SK-N-MC (cell line): ENCODE measurements at regions not wholly inside any gene's neighbourhood (a gene's known extent, or its start where the extent isn't known, plus 50 kb on each side); places are given as distances from the start of the nearest gene placed in this dataset.

ENCODE experiments used
- DNase-seq: peaks from one replicate; pipeline ENCODE4 v3.0.0-alpha.2; 2011; ENCODE audit warnings: low read depth, low spot score
- H3K27ac ChIP-seq: fragments of 200-600 bp; sonication (generic); 2 replicates; pipeline ENCODE4 v1.5.1; 2016; ENCODE audit warnings: mixed run types
- H3K36me3 ChIP-seq: fragments of 200-600 bp; sonication (generic); 2 replicates; pipeline ENCODE4 v1.6.1; 2017; ENCODE audit warnings: antibody characterized with exemption, low read length, mixed read lengths; ENCODE audit not compliant: insufficient read depth
- H3K4me3 ChIP-seq: fragments of 200-600 bp; sonication (generic); 2 replicates; pipeline ENCODE4 v1.5.1; 2016
- H3K9ac ChIP-seq: fragments of 200-600 bp; sonication (generic); 2 replicates; pipeline ENCODE4 v1.8.0; 2017; ENCODE audit warnings: mixed run types, mixed read lengths; ENCODE audit not compliant: insufficient read length
- H3K9me3 ChIP-seq: fragments of 200-600 bp; sonication (generic); 2 replicates; pipeline ENCODE4 v1.6.1; 2017; ENCODE audit warnings: low read depth, mild to moderate bottlenecking, antibody characterized with exemption, low read length, moderate library complexity, mixed read lengths
- EZH2 ChIP-seq: fragments of 200-600 bp; sonication (generic); IDR thresholded peaks from one replicate; pipeline ENCODE4 v1.6.1; 2017; ENCODE audit warnings: antibody characterized with exemption
- FOXP2 ChIP-seq: optimal IDR thresholded peaks from 2 replicates; pipeline ENCODE3; 2011; ENCODE audit warnings: mild to moderate bottlenecking, moderate library complexity; ENCODE audit not compliant: insufficient read depth; ENCODE audit errors: extremely low read length, control extremely low read depth
- POLR2AphosphoS5 ChIP-seq: IDR thresholded peaks from 2 replicates; pipeline ENCODE4 v1.6.1; 2012; ENCODE audit warnings: mild to moderate bottlenecking, low read depth, low read length, borderline replicate concordance

DNA sequence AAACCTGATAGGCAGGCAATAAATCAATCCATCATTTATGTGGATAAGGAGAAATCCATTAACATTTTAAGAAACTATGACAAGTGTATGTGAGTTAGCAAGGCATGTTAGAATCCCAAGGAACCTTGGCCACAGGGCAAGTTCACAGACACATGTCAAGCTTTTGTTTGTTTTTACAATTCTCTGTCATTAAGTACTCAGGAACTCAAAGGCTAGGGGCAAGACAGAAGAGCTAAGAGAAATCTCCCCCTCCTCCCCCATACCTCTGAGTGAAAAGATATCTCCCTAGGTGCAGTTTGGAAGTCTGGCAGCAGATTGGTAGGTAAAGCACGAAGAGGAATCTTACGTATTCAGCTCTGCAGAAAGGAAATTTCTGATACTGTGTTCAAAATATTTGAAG is 348.1 kb downstream of the IRS1 start:
- H3K9me3 ChIP-seq: no peaks in the 10 kb centered on the region
- no peak overlapping the region for H3K9ac ChIP-seq

DNA sequence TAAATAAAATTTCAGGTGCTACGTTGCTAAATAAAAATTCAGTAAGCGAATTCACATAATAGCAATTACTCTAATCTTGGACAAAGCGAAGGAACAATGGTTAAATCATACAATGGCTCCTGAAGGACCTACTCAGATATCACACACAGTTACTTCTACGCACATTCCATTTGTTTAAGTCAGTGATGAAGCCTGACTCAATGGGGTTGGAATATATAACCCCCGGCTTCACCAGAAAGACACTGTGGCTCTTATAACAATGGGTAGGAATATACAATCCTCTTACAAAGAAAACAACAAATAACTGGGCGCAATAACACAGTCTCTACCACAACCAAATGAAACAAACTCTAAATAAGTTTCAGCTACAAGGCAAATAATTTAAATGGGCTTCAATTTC is 349.5 kb downstream of the IRS1 start:
- TF ChIP-seq FOXP2 (no peak), POLR2AphosphoS5 (no peak), EZH2 (no peak)
- Histone ChIP-seq H3K27ac (no peak overlapping the region), H3K36me3 (no peaks in the 10 kb centered on the region), H3K9ac (no peak overlapping the region), H3K9me3 (no peaks in the 10 kb centered on the region), H3K4me3 (no peak overlapping the region)
- DNase-seq: no peak

More for the DNA sequence above, 348.1 kb downstream of the IRS1 start:
- Histone ChIP-seq H3K4me3 (no peak overlapping the region), H3K36me3 (no peaks in the 10 kb centered on the region), H3K27ac (no peak overlapping the region)
- no peak for DNase-seq
- no peak for TF ChIP-seq EZH2
- TF ChIP-seq FOXP2: no peak
- TF ChIP-seq POLR2AphosphoS5: no peak

DNA sequence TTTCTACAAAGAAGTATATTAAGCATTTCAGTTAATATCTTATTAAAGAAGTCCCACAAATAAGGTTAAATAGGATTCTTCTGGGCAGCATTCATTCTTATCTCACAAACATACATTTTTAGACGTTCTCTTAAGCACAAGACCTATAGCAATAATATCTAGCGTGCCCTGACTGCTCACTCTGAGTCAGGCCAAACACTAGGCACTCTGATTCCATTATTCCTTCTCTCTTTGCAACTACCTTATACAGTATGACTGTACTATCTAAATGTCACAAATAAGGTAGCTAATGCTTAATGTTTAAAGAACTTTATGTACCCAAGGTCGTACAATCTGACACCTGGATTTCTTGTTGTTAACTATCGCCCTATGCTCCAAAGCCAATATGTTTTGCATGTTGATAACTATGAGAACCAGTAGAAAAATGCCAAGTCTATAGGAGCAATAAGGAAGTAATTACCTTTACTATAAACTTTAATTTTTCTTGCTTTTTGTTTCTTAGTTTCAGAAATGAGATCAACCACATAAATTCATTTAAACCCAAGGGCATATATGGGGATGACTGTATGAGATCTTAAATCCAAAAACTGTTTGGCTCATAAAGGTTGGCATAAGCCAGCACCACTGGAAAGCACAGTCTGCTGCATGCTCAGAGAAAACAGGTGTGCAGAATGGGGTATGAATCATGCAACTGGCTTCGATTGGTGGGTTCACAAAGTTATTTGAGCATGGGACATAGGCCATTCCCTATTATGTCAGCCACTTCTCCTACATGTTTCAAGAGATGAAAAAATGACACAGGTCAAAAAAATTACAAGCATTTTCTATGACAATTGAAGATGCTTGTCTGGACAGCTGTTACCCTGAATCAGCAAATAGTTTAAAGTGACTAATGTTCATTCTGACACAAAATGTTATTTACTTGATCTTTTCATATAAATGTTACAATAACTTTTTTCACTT is 352.0 kb downstream of the IRS1 start:
- Histone ChIP-seq H3K9me3 (no peaks in the 10 kb centered on the region), H3K9ac (no peak overlapping the region), H3K27ac (no peak overlapping the region), H3K36me3 (no peaks in the 10 kb centered on the region), H3K4me3 (no peak overlapping the region)
- no peak for TF ChIP-seq FOXP2
- no peak for TF ChIP-seq POLR2AphosphoS5
- TF ChIP-seq EZH2: no peak
- no peak for DNase-seq

DNA sequence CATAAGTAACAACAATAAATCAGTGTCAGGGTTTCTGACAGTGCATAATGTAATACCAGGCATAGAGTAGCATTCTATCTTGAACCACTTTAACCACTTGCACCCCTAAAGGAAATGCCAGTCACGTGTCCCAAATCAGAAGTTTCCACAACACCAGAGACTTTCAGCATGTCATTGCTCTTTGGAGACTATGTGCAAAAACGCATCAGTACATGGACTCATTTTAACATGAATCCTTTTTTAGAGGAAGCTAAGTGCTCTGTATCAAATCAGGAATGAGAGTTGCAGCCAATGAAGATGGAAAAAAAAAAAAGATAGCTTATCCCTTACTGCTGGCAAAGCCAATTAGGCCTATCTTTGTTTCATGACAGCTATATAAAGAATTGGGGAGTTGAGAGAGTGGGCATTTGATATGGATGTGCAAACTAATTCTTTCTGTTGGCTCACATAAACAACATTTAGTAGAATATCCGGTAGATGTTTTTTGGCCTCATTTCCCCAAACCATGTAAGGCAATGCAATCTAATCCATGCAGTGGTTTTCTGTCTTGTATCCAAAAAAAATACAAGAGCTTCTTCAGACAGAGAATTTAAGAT is 353.1 kb downstream of the IRS1 start:
- no peak for DNase-seq
- H3K9me3 ChIP-seq: no peaks in the 10 kb centered on the region
- no peak overlapping the region for H3K27ac ChIP-seq
- no peak for TF ChIP-seq FOXP2
- H3K36me3 ChIP-seq: no peaks in the 10 kb centered on the region
- H3K9ac ChIP-seq: no peak overlapping the region
- H3K4me3 ChIP-seq: no peak overlapping the region

DNA sequence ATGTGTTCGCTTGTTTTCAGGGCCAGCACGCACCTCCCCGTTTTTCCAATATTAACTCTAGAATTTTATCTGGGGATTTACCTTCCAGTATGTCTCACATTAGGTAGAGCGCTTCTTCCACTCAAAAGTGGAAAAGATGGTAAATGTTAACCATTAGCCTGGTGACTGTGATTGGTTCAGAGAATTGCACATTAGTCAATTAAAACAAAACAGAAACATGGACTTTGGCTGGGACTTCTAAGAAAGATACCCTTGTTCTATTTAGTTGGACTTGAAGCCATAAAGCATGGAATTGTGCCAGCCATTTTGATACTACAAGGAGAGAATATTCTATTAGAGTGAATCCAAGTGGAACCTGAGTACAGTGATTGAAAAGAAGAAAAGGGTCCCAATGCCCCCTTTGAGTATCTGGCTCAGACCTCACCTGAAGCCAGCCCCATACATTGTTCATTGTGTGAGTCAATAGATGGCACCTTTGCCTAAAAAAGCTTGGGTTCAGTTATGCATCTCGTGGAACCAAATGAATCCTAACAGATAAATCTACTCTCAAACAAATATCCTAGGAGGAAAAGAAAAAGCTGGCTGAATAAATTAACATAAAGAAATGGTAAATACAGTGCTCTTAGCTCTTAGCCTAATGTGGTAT is 354.3 kb downstream of the IRS1 start:
- DNase-seq: no peak
- H3K9ac ChIP-seq: no peak overlapping the region
- no peak for TF ChIP-seq POLR2AphosphoS5
- TF ChIP-seq FOXP2: no peak
- no peak for TF ChIP-seq EZH2
- no peaks in the 10 kb centered on the region for H3K36me3 ChIP-seq
- no peaks in the 10 kb centered on the region for H3K9me3 ChIP-seq
- H3K4me3 ChIP-seq: no peak overlapping the region
- no peak overlapping the region for H3K27ac ChIP-seq

DNA sequence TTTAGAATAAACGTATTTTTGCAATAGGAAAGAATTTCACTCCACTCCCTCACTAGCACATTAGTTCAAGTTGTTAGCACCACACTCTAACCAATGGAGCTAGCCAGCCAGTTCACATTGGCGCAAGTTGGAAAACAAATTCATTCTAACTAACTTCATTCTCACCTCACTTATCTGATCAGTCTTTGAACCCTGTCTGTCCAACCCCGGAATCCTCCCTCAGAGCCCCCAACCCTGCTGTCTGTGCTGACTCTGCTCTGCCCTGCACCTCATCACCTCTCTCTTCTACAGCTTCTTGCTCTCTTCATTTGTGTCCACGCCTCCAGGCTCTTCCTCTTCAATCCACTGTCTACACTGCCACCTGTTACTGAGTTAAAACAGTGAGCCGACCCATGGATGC is 356.5 kb downstream of the IRS1 start:
- H3K9me3 ChIP-seq: no peaks in the 10 kb centered on the region
- H3K27ac ChIP-seq: no peak overlapping the region
- H3K4me3 ChIP-seq: no peak overlapping the region
- H3K36me3 ChIP-seq: no peaks in the 10 kb centered on the region
- TF ChIP-seq FOXP2 (no peak), POLR2AphosphoS5 (no peak), EZH2 (no peak)
- DNase-seq: no peak
- H3K9ac ChIP-seq: no peak overlapping the region

DNA sequence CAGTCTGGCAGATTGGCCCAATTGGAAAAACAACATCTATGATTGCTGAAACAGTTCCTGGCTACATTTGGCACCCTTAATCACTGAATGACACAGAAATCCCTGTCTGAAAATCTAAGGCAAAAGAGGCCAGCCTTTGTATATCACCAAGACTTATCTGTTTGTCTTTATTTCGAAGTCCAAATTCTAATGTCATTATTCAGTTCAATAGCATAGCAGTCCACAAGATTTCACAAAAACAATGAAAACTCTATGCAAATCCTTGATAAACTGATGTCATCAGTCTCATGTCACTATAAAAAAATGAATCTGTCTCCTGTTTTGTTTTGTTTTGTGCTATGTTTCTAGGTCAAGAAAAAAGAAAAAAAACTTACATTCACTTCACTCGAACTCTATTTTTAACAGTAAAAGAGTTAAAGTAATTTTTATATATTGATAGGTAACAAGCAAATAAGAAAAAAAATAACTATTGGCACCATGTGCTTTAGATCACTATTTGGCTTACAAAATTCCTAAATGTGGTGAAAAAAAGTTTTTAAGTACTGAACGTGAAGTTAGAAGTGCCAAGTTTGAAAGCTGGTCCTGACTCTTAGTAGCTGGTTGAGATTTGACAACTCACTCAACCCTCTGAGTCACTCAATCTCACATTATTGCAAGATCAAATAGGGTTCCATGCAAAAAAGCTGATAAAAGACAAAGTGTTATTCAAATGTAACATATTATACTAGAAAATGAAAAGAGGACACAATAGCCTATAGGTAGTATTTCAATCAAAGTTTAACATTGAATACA is 359.3 kb downstream of the IRS1 start:
- no peak for DNase-seq
- no peak overlapping the region for H3K9ac ChIP-seq

DNA sequence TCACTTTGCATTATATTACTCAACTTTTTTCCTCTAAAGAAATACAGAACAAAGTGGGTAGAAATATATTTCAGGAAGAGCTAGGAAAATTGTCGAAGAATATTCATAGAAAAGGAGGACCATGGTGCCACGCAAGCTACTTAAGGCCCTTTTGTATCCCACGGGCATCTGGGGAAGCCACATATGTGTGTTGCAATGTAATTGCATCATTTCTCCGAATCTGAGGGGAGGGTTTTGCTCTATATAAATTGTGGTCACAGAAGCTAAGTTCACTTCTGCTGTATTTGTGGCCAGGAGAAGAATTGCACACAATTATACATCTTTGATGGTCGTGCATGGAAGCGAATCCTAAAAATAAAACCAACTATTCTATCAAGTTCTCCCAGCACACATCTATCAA is 360.3 kb downstream of the IRS1 start:
- H3K4me3 ChIP-seq: peak overlapping the region; percentile 19; the same call in 1 of the 2 replicates
- DNase-seq: peak; percentile 45
- no peak overlapping the region for H3K9ac ChIP-seq
- H3K27ac ChIP-seq: peak overlapping the region; percentile 69; the same call in 1 of the 2 replicates
- TF ChIP-seq FOXP2 (no peak), EZH2 (no peak), POLR2AphosphoS5 (no peak)
- no peaks in the 10 kb centered on the region for H3K36me3 ChIP-seq
- no peaks in the 10 kb centered on the region for H3K9me3 ChIP-seq

More for the DNA sequence above, 359.3 kb downstream of the IRS1 start:
- Histone ChIP-seq H3K9me3 (no peaks in the 10 kb centered on the region), H3K4me3 (no peak overlapping the region), H3K36me3 (no peaks in the 10 kb centered on the region), H3K27ac (peak overlapping the region; percentile 10; the same call in 1 of the 2 replicates)
- TF ChIP-seq EZH2 (no peak), POLR2AphosphoS5 (no peak), FOXP2 (no peak)
